ENCODE measurements at regions not wholly inside any gene's neighbourhood (a gene's known extent, or its start where the extent isn't known, plus 50 kb on each side); places are given as distances from the start of the nearest gene placed in this dataset.

- CTCF ChIA-PET, result no interaction called here
- POLR2A ChIA-PET (ENCODE audit: low non-redundant PET), result no interaction called here
- intact Hi-C loops (cut with micrococcal nuclease; ENCODE audit: unreplicated experiment), result no loop called here
- Histone ChIP-seq H3K27ac (ENCODE audit: low read depth, low read length, poor library complexity, severe bottlenecking) (no peak overlapping the region), H3K9me3 (ENCODE audit: low read depth, low read length, poor library complexity, severe bottlenecking) (no peaks in the 10 kb centered on the region), H3K4me3 (ENCODE audit: low read depth, low read length, poor library complexity, severe bottlenecking) (no peak overlapping the region), H3K4me1 (ENCODE audit: insufficient read depth, low read length, poor library complexity, severe bottlenecking) (no peaks in the 10 kb centered on the region), H3K36me3 (ENCODE audit: insufficient read depth, low read length, poor library complexity, severe bottlenecking) (no peaks in the 10 kb centered on the region), H3K27me3 (replicated peaks; ENCODE audit: insufficient read depth, low read depth, low read length, poor library complexity) (no peaks in the 10 kb centered on the region)
- DNase-seq (ENCODE audit: low spot score), result no peak
- BruUV-seq (replicated peaks), result no TSS peak
- TF ChIP-seq EZH2 (IDR thresholded peaks at IDR 0.05; ENCODE audit: borderline replicate concordance, low read depth, low read length, poor library complexity, severe bottlenecking) (no peak), CTCF (conservative IDR thresholded peaks at IDR 0.05; ENCODE audit: low read depth, low read length) (no peak)
These were observed 366.5 kb upstream of the CRIM1 start for GRCh38 chr2:35989040-35989439.

GRCh38 chr2:35986871-35987270 is 368.7 kb upstream of the CRIM1 start:
- Histone ChIP-seq H3K36me3 (ENCODE audit: insufficient read depth, low read length, poor library complexity, severe bottlenecking) (no peaks in the 10 kb centered on the region), H3K27me3 (replicated peaks; ENCODE audit: insufficient read depth, low read depth, low read length, poor library complexity) (no peaks in the 10 kb centered on the region), H3K4me1 (ENCODE audit: insufficient read depth, low read length, poor library complexity, severe bottlenecking) (no peaks in the 10 kb centered on the region), H3K27ac (ENCODE audit: low read depth, low read length, poor library complexity, severe bottlenecking) (no peak overlapping the region), H3K9me3 (ENCODE audit: low read depth, low read length, poor library complexity, severe bottlenecking) (no peaks in the 10 kb centered on the region), H3K4me3 (ENCODE audit: low read depth, low read length, poor library complexity, severe bottlenecking) (no peak overlapping the region)
- intact Hi-C loops (cut with micrococcal nuclease; ENCODE audit: unreplicated experiment), result no loop called here
- no TSS peak for BruUV-seq (replicated peaks)
- POLR2A ChIA-PET (ENCODE audit: low non-redundant PET), result no interaction called here
- TF ChIP-seq CTCF (conservative IDR thresholded peaks at IDR 0.05; ENCODE audit: low read depth, low read length) (no peak), EZH2 (IDR thresholded peaks at IDR 0.05; ENCODE audit: borderline replicate concordance, low read depth, low read length, poor library complexity, severe bottlenecking) (no peak)
- no peak for DNase-seq (ENCODE audit: low spot score)
- CTCF ChIA-PET, result no interaction called here

- Histone ChIP-seq H3K4me3 (ENCODE audit: low read depth, low read length, poor library complexity, severe bottlenecking) (no peak overlapping the region), H3K9me3 (ENCODE audit: low read depth, low read length, poor library complexity, severe bottlenecking) (no peaks in the 10 kb centered on the region), H3K27me3 (replicated peaks; ENCODE audit: insufficient read depth, low read depth, low read length, poor library complexity) (no peaks in the 10 kb centered on the region), H3K27ac (ENCODE audit: low read depth, low read length, poor library complexity, severe bottlenecking) (no peak overlapping the region), H3K4me1 (ENCODE audit: insufficient read depth, low read length, poor library complexity, severe bottlenecking) (no peaks in the 10 kb centered on the region), H3K36me3 (ENCODE audit: insufficient read depth, low read length, poor library complexity, severe bottlenecking) (no peaks in the 10 kb centered on the region)
- CTCF ChIA-PET, result no interaction called here
- no peak for DNase-seq (ENCODE audit: low spot score)
- POLR2A ChIA-PET (ENCODE audit: low non-redundant PET), result no interaction called here
- no TSS peak for BruUV-seq (replicated peaks)
- intact Hi-C loops (cut with micrococcal nuclease; ENCODE audit: unreplicated experiment), result loop anchor here (10.0 kb wide), 2 partner anchors 517 to 687 kb away; no protein-coding TSS in a partner anchor
- no peak for TF ChIP-seq CTCF (conservative IDR thresholded peaks at IDR 0.05; ENCODE audit: low read depth, low read length)
- TF ChIP-seq EZH2 (IDR thresholded peaks at IDR 0.05; ENCODE audit: borderline replicate concordance, low read depth, low read length, poor library complexity, severe bottlenecking), result no peak
These were observed 377.4 kb upstream of the CRIM1 start for GRCh38 chr2:35978218-35978617.
